ENCODE measurements at regions not wholly inside any gene's neighbourhood (a gene's known extent, or its start where the extent isn't known, plus 50 kb on each side); places are given as distances from the start of the nearest gene placed in this dataset.

- TF ChIP-seq, protein P1, sequence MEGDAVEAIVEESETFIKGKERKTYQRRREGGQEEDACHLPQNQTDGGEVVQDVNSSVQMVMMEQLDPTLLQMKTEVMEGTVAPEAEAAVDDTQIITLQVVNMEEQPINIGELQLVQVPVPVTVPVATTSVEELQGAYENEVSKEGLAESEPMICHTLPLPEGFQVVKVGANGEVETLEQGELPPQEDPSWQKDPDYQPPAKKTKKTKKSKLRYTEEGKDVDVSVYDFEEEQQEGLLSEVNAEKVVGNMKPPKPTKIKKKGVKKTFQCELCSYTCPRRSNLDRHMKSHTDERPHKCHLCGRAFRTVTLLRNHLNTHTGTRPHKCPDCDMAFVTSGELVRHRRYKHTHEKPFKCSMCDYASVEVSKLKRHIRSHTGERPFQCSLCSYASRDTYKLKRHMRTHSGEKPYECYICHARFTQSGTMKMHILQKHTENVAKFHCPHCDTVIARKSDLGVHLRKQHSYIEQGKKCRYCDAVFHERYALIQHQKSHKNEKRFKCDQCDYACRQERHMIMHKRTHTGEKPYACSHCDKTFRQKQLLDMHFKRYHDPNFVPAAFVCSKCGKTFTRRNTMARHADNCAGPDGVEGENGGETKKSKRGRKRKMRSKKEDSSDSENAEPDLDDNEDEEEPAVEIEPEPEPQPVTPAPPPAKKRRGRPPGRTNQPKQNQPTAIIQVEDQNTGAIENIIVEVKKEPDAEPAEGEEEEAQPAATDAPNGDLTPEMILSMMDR (IDR thresholded peaks at IDR 0.05): no peak
- no peak for TF ChIP-seq EZH2 (IDR thresholded peaks at IDR 0.05)
Measured at GRCh38 chr6:156471000-156471399, 306.2 kb upstream of the ARID1B start.

All from neural progenitor cell (in vitro differentiated cells).